Activated T-helper 17 cell treated with anti-CD3 and anti-CD28 coated beads, Interleukin-2, amount 50 U/mL, for 72 hours (primary cell): ENCODE measurements at regions not wholly inside any gene's neighbourhood (a gene's known extent, or its start where the extent isn't known, plus 50 kb on each side); places are given as distances from the start of the nearest gene placed in this dataset.

Experiments used
- ATAC-seq: fragments of 150-1000 bp; cut with Tn5 transposase; replicated peaks from 2 replicates; pipeline ENCODE4 v1.10.0; 2021; ENCODE audit warnings: mild to moderate bottlenecking, moderate library complexity
- H3K27ac Mint-ChIP-seq: one replicate; pipeline ENCODE4 v1.8.0; 2022; ENCODE audit warnings: mixed read lengths
- H3K27me3 Mint-ChIP-seq: one replicate; pipeline ENCODE4 v1.8.0; 2022; ENCODE audit warnings: mixed read lengths
- H3K36me3 Mint-ChIP-seq: one replicate; pipeline ENCODE4 v1.8.0; 2022; ENCODE audit warnings: low read depth, mild to moderate bottlenecking, mixed read lengths
- H3K4me1 Mint-ChIP-seq: one replicate; pipeline ENCODE4 v1.8.0; 2022; ENCODE audit warnings: mixed read lengths
- H3K4me3 Mint-ChIP-seq: one replicate; pipeline ENCODE4 v1.8.0; 2022; ENCODE audit warnings: mild to moderate bottlenecking, mixed read lengths
- H3K9me3 Mint-ChIP-seq: one replicate; pipeline ENCODE4 v1.8.0; 2022; ENCODE audit warnings: mixed read lengths

DNA sequence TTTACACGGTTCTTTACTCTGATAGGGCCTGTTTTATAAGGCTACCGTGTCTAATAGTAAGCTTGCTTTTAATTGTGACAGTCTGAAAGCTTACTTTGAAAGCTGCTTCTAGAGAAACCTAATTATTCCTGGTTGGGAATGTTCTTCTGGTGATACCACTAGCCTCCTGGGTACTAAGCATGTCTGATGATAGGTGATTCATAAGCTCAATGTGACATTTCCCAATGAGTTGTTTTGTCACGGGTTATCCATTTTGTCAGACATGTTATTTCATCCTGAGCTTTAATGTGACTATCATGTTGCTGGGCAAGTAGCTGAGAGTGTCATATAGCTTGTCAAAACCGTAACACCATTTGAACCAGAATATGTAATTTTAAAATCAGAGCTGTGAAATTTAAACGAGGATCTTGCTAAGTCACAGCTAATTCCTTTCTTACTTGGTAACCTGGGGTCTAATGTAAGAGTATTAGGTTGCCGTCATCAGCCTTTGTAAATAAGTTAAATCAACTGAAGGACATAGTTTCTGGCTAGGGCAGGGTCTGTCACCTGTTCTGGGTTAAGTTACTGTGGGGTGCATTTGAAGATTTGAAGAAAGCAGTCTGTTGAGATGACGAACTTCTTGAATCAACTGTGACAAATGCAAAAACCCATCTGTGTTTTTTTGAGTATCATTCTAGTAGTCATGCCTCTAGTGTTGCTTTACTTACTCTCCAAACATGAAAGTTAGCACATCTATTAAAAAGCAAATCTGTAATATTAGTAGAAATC lies 529.2 kb downstream of the USP25 start:
- Mint-ChIP-seq H3K27ac (no peak overlapping the region), H3K4me3 (no peak overlapping the region), H3K36me3 (no peaks in the 10 kb centered on the region), H3K4me1 (no peaks in the 10 kb centered on the region), H3K27me3 (no peaks in the 10 kb centered on the region), H3K9me3 (no peaks in the 10 kb centered on the region)
- ATAC-seq, result no peak

DNA sequence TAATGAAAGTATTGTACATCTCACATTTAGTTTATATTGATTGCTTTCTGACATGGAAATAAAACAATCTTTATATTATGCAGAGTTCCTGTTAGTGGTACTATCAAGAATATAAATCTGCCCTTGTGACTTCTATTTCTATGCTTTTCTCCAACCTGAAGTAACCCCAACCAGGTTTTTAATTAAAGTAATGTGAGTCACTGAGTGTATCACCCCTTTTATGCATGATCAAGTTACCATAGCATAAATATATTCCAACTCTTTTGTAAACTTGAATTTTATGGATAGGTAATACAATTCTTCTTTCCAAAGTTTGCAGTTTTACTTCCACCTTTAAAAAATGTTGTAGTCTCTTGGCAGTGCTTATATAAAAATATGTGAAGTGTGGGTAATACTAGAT lies 532.3 kb downstream of the USP25 start:
- Mint-ChIP-seq H3K4me3 (no peak overlapping the region), H3K36me3 (no peaks in the 10 kb centered on the region)
- ATAC-seq, result no peak

DNA sequence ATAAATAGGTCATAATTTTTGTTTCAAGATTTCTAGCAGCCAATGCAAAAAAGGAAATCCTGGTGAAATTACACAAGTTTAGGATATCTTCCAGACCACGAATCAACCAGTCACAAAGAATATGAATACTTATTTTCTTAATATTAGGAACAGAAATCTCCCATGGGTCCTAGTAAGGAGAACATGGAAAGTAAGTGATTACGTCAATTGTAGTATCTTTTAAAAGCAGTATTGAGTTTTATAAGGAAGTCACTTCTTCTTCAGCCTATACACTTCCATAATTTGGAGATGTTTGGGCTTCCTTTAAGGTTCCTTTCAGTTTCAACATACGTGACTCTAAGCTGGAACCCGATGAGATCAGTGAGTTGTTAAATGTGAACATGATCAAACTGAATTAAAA lies 534.5 kb downstream of the USP25 start:
- ATAC-seq, result no peak

More for the DNA sequence above, 532.3 kb downstream of the USP25 start:
- H3K4me1 Mint-ChIP-seq, result no peaks in the 10 kb centered on the region
- no peak overlapping the region for H3K27ac Mint-ChIP-seq
- H3K27me3 Mint-ChIP-seq, result no peaks in the 10 kb centered on the region
- no peaks in the 10 kb centered on the region for H3K9me3 Mint-ChIP-seq

DNA sequence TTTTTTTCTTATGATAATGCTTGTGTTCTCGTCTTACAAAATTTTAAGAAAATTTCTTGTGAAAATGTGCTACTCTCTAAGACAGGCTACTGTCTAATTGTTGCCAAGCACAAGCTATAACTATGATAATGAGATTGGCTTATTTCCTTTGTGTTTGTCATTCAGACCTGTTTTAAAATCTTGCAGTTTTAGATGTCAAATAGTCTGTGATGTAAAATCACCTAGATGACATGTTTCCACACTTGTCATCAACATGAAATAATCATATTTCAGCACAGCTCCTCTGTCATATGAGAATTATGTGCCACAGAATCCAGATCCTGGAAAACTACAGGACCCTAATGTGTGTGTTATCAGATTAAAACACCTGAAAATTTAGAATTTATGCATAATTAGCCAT lies 539.7 kb downstream of the USP25 start:
- ATAC-seq, result no peak
- H3K4me1 Mint-ChIP-seq, result no peaks in the 10 kb centered on the region
- no peak overlapping the region for H3K27ac Mint-ChIP-seq
- H3K27me3 Mint-ChIP-seq, result no peaks in the 10 kb centered on the region
- no peak overlapping the region for H3K4me3 Mint-ChIP-seq
- H3K9me3 Mint-ChIP-seq, result no peaks in the 10 kb centered on the region
- H3K36me3 Mint-ChIP-seq, result no peaks in the 10 kb centered on the region

More for the DNA sequence above, 534.5 kb downstream of the USP25 start:
- Mint-ChIP-seq H3K27me3 (no peaks in the 10 kb centered on the region), H3K4me1 (no peaks in the 10 kb centered on the region), H3K36me3 (no peaks in the 10 kb centered on the region), H3K27ac (no peak overlapping the region), H3K4me3 (no peak overlapping the region), H3K9me3 (no peaks in the 10 kb centered on the region)

DNA sequence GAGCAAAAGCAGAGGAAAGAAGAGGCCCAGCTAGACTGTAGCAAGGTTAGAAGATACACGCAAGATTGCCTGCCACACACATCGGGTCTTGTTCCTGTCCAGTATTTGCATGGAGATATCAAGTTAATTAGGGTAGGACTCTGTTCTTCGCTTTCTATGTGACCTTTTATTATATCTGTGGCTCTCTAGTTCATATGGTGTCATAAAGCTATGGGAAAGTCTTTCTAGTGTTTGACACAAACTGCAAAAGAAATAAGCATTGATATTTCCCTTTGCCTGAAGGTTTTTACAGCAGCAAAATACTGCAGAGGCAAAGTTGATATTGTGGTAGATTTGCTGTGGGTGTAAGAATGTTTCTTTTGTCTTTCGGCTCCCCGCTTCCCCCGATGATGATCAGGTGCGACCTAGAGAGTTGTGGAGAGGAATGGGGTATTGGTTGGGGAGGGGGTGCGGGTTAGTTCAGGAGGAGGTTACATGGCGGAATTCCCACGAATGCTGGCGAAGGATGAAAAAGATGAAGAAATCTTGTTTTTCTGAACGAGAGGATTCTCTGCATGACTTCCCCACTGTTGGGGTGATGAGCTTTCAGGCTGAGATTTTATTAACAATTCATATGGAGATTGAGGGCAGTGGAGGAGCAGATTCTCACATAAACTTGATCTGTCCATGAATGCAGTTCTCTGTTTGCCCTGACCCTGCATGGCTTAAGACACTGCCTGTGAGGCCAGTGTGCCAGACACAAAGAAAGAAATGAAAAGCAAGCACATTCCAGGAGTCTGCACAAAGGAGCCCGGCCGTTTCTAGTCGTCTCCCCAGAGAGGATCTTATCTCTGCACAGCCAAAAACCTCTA lies 550.2 kb downstream of the USP25 start:
- ATAC-seq, result no peak
- Mint-ChIP-seq H3K9me3 (no peaks in the 10 kb centered on the region), H3K4me3 (no peak overlapping the region), H3K27me3 (no peaks in the 10 kb centered on the region), H3K4me1 (no peaks in the 10 kb centered on the region), H3K36me3 (no peaks in the 10 kb centered on the region), H3K27ac (no peak overlapping the region)

DNA sequence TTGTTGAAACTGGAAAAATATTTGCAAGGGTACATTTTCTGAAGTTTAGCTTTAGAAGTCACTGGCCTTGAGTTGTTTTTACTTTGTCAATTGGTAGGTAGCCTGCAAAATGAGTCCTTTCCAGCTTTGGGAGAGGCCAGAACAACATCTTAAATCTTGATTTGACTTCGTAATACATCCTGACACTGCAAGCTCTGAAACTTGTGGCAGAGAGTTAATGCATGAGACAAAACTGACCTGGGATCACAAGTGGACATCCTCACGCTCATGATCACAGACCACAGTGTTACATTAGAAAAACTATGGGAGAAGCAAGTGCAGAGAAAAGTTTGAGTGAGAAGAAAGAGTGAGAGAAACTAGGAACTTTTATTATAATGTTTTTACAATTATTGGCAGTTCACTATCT lies 550.9 kb downstream of the USP25 start:
- Mint-ChIP-seq H3K27ac (no peak overlapping the region), H3K9me3 (no peaks in the 10 kb centered on the region), H3K36me3 (no peaks in the 10 kb centered on the region), H3K27me3 (no peaks in the 10 kb centered on the region), H3K4me1 (no peaks in the 10 kb centered on the region), H3K4me3 (no peak overlapping the region)
- ATAC-seq, result no peak

DNA sequence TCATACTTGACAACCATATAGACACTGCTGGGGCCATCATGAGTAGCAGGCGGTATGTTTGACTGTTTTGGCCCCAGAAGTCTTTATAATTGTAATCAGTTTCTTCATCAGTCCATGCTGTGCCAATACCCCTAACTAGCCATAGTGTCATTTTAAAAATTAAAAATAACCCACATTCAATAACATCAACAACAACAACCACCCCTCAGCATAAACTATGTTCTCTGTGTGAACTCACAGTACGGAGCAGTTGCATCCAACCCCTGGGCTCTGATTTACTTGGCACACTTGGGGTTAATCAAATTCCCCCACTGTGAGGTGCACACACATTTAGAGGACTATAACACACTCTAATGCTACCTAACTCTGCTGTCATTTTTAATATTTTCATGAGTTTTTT lies 553.7 kb downstream of the USP25 start:
- Mint-ChIP-seq H3K9me3 (no peaks in the 10 kb centered on the region), H3K4me1 (no peaks in the 10 kb centered on the region), H3K36me3 (no peaks in the 10 kb centered on the region), H3K4me3 (no peak overlapping the region), H3K27me3 (no peaks in the 10 kb centered on the region), H3K27ac (no peak overlapping the region)
- ATAC-seq, result no peak

DNA sequence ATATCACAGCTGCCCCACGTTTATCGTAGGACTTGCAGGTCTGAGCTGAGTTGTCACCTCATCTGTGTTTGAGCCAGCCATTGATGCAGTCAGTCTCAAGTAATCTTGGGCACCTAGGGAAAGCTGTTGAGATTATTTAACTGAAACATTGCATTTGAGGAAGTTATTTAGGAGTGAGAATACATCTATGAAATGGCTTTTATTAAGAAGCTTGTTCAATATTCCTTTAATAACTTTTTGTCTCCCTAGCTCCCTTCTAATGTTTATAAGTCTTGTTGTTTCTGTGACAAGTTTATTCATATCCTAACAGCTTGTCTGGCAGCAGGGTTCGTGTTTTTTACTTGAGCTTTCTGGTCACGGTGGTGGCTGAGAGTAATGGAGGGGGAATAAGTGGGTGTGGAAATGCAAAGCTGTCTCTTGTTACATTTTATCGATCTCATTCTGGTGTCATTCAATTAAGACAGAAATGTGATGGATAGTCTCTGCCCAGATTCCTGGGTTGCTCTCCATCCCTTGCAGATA lies 555.9 kb downstream of the USP25 start:
- no peak overlapping the region for H3K4me3 Mint-ChIP-seq
- no peak overlapping the region for H3K27ac Mint-ChIP-seq
- no peaks in the 10 kb centered on the region for H3K36me3 Mint-ChIP-seq
- no peaks in the 10 kb centered on the region for H3K27me3 Mint-ChIP-seq
- ATAC-seq, result no peak
- no peaks in the 10 kb centered on the region for H3K4me1 Mint-ChIP-seq
- H3K9me3 Mint-ChIP-seq, result no peaks in the 10 kb centered on the region

DNA sequence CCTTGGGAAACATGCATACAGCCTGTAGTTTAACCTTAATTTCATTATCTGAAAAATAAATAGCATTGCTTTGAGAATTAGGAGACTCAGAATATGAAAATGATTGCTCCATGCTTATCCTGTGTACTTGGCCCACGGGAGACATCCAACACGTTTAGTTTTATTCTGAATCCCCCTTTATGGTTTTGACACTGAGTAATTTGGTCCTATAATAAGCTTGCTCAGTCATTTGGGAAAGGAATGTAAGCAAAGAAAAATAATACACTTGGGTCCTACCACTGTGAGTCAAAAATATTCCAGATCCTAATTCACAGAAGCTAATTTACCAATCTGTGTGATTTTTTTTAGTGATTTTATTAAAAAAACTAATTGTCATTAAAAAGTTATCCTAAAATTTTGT lies 557.3 kb downstream of the USP25 start:
- H3K4me3 Mint-ChIP-seq, result no peak overlapping the region
- no peaks in the 10 kb centered on the region for H3K36me3 Mint-ChIP-seq
- H3K27me3 Mint-ChIP-seq, result no peaks in the 10 kb centered on the region
- no peak for ATAC-seq
- no peaks in the 10 kb centered on the region for H3K9me3 Mint-ChIP-seq
- no peak overlapping the region for H3K27ac Mint-ChIP-seq
- H3K4me1 Mint-ChIP-seq, result no peaks in the 10 kb centered on the region

DNA sequence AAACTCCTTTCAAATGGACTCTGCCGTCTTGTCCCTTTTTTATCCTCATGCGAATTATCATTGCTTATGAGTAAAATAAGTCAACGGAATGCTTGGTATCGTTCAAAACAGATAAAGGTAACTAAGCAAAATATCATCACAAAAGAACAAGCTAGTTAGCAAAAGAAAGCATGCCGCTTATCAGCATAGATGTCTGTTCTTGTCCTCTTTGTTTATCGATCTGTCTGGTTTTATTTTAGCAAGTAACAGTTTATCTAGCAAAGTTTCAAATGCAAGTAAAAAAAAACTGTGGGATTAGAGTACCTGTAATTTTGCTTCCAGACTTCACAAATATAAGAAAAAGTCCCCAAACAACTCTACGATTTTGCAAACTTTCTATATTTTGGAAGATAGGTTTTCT lies 561.5 kb downstream of the USP25 start:
- Mint-ChIP-seq H3K4me1 (no peaks in the 10 kb centered on the region), H3K27me3 (no peaks in the 10 kb centered on the region), H3K27ac (no peak overlapping the region), H3K36me3 (no peaks in the 10 kb centered on the region), H3K4me3 (no peak overlapping the region), H3K9me3 (no peaks in the 10 kb centered on the region)
- ATAC-seq, result no peak

DNA sequence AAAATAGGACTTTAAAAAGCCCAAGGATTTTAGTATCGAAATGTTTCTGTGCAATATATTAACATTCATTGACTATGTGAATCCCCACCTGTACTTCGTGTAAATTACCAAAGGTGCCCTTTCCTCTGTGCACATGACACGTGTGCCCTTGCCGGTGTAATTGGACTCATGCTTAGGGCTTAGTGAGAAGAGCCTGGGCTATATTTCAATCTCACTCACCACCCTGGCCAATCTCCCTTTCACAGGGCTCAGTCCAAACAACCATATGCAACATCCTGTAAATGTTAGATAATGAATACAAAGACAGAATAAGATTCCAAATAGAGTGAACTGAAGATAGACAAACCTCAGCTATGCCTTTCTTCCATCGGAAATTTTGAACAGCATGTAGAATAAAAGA lies 564.3 kb downstream of the USP25 start:
- ATAC-seq, result no peak
- no peak overlapping the region for H3K27ac Mint-ChIP-seq
- H3K4me1 Mint-ChIP-seq, result no peaks in the 10 kb centered on the region
- H3K4me3 Mint-ChIP-seq, result no peak overlapping the region
- H3K9me3 Mint-ChIP-seq, result peaks cover 3% of the 10 kb centered on the region
- H3K27me3 Mint-ChIP-seq, result no peaks in the 10 kb centered on the region
- H3K36me3 Mint-ChIP-seq, result no peaks in the 10 kb centered on the region

DNA sequence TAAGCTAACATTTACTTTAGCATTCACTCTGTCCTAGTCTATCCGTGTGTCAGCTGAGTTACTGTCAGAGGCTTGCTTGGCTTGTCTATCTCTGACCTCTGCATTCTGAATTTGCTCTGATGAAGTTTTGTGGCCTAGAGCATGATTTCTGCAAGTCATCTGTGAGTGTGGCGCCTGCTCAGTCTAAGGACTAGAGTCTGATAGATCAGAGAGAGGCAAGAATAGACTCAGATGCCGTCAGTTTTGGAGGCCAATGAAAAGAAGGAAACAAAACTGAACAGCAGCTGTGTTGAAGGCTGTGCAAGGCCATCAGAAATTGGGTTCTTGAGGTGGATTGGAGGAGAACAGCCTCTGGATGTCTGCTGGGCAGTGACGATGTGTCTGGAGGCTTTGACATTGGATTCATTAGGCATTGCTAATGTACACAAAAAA lies 573.1 kb downstream of the USP25 start:
- no peaks in the 10 kb centered on the region for H3K36me3 Mint-ChIP-seq
- no peak overlapping the region for H3K27ac Mint-ChIP-seq
- no peak for ATAC-seq
- H3K9me3 Mint-ChIP-seq, result no peaks in the 10 kb centered on the region
- no peak overlapping the region for H3K4me3 Mint-ChIP-seq
- H3K27me3 Mint-ChIP-seq, result no peaks in the 10 kb centered on the region
- H3K4me1 Mint-ChIP-seq, result no peaks in the 10 kb centered on the region

DNA sequence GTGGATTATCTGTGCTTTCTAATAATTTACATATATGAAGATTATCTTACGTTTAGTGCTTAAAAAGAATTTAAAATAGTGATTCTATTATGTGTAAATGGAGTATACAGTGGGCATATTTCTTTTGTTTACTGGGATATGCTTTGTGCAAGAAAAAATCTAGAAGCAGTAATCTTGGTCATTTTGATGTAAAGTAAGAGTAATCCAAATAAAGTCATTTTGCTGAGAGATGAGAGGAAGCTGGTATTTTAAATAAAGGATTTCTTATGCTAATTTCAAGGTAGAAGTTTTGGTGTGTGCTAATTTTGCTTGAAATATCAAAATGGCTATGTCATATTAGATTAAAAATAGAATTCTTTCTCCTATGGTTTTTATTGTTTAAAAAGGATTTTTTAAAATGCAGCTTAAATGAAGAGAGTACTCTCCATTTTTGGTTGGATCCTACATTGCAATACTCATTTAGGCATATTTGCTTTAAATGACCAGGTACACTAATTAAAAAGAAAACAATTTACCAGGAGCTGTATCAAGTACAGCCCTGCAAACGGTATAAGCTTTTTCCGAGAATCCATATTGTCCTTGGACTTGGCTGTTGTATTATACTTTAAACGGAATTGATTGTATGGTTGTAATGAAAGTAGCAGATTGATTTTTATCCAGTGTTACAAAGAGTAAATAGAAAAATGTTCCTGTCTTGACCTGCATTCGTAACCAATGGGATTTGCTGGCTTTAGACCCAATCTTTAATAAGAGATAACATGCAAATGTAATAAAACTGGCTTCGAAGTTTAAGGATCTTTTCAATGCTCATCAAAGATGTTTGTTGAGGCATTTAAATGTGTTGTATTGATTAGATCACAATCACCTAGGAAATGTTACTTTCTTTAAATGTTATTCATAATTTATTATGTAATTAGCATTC lies 574.7 kb downstream of the USP25 start:
- H3K9me3 Mint-ChIP-seq, result no peaks in the 10 kb centered on the region
- peaks cover 4% of the 10 kb centered on the region for H3K4me1 Mint-ChIP-seq
- no peak overlapping the region for H3K4me3 Mint-ChIP-seq
- H3K27me3 Mint-ChIP-seq, result no peaks in the 10 kb centered on the region
- H3K36me3 Mint-ChIP-seq, result no peaks in the 10 kb centered on the region
- H3K27ac Mint-ChIP-seq, result no peak overlapping the region
- no peak for ATAC-seq

DNA sequence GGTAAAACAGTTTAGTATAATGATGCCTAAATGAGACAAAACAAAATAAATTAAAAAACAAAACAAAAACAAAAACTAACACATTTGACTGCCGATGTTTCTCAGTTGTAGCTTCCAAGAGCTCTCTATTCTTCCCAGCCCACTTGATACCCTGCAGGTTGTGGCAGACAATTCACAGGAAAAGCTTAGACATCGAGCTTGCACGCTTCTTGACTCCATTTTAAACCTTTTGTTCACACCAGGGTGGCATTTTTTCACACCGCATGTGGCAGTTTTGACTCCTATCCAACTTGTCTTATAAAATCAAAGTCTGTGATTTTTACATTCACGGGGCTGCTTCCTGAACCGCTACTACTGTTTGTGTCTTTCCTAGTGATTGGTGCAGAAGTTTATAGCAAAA lies 575.9 kb downstream of the USP25 start:
- no peaks in the 10 kb centered on the region for H3K27me3 Mint-ChIP-seq
- H3K27ac Mint-ChIP-seq, result no peak overlapping the region
- H3K4me1 Mint-ChIP-seq, result peaks cover 4% of the 10 kb centered on the region
- no peak overlapping the region for H3K4me3 Mint-ChIP-seq
- no peaks in the 10 kb centered on the region for H3K36me3 Mint-ChIP-seq
- ATAC-seq, result no peak
- H3K9me3 Mint-ChIP-seq, result no peaks in the 10 kb centered on the region
